GM12864 (cell line): ENCODE measurements at regions not wholly inside any gene's neighbourhood (a gene's known extent, or its start where the extent isn't known, plus 50 kb on each side); places are given as distances from the start of the nearest gene placed in this dataset.

Experiments
- DNase-seq: peaks from one replicate; pipeline ENCODE4 v3.0.0-alpha.2; 2011; ENCODE audit warnings: low read depth
- H3K4me3 ChIP-seq: 2 replicates; pipeline ENCODE4 v1.5.1; 2011; ENCODE audit warnings: mild to moderate bottlenecking, low read depth, low read length, control low read depth
- CTCF ChIP-seq: IDR thresholded peaks from 2 replicates; pipeline ENCODE4 v1.5.1; 2011; ENCODE audit warnings: low read depth, mild to moderate bottlenecking, moderate library complexity, low read length, control low read depth, inconsistent platforms; ENCODE audit errors: missing control alignments

GRCh38 chr6:2482773-2483172 lies 237.4 kb upstream of the GMDS start:
- no peak for TF ChIP-seq CTCF
- H3K4me3 ChIP-seq = no peak overlapping the region
- DNase-seq = no peak

GRCh38 chr6:2481307-2481706 lies 235.9 kb upstream of the GMDS start:
- no peak for DNase-seq
- no peak overlapping the region for H3K4me3 ChIP-seq
- TF ChIP-seq CTCF = no peak

GRCh38 chr6:2480267-2480966 lies 235.0 kb upstream of the GMDS start:
- DNase-seq = no peak
- no peak overlapping the region for H3K4me3 ChIP-seq
- TF ChIP-seq CTCF = no peak

GRCh38 chr6:2478200-2478599 lies 232.8 kb upstream of the GMDS start:
- no peak for DNase-seq
- TF ChIP-seq CTCF = no peak
- no peak overlapping the region for H3K4me3 ChIP-seq

- no peak overlapping the region for H3K4me3 ChIP-seq
- no peak for DNase-seq
- no peak for TF ChIP-seq CTCF
Observed at GRCh38 chr6:2477666-2478065, 232.3 kb upstream of the GMDS start.

- DNase-seq = no peak
- H3K4me3 ChIP-seq = no peak overlapping the region
- TF ChIP-seq CTCF = no peak
Observed at GRCh38 chr6:2477250-2477649, 231.8 kb upstream of the GMDS start.

- DNase-seq = no peak
- no peak for TF ChIP-seq CTCF
- no peak overlapping the region for H3K4me3 ChIP-seq
Observed at GRCh38 chr6:2476376-2476775, 231.0 kb upstream of the GMDS start.
